ENCODE measurements at regions not wholly inside any gene's neighbourhood (a gene's known extent, or its start where the extent isn't known, plus 50 kb on each side); places are given as distances from the start of the nearest gene placed in this dataset.

DNA sequence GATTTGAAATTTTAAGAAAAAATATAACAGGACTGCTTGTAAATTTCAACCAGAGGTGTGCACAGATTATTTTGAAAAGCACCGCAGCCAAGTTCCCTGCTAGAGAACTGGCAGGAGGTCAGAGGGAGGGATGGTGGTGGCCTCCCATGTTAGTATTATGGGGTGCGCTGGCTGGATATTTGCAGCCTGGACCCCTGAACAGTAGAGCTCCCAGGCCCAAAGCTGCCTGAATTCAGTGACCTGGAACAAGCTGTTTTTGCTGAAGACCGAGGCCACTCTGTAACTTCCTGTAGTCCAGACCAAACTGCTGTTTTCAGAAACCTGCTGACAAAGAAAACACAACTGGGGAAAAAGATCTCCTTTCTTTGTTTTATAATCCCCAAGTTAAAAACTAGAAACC, 314.3 kb downstream of the TNS1 start:
- DNase-seq (ENCODE audit: low spot score), result no peak

DNA sequence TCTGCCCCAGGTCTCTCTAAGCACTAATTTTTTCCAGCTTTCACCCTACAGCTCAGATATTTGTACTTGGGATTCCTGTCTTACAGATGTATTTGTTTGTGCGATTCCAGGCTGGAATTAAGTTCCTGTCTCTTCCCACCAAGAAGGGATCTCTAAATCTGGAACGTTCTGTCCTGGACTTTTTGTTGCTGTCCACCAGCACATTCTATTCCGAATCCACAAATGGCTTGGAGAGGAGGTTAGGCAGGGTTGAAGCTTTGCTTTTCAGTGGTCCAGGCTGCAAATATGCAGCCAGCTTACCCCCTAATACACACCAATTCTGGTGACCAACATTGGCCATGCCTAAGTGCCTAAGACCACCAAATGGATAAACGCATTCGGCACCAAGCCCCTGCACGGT, 315.0 kb downstream of the TNS1 start:
- DNase-seq (ENCODE audit: low spot score), result no peak

DNA sequence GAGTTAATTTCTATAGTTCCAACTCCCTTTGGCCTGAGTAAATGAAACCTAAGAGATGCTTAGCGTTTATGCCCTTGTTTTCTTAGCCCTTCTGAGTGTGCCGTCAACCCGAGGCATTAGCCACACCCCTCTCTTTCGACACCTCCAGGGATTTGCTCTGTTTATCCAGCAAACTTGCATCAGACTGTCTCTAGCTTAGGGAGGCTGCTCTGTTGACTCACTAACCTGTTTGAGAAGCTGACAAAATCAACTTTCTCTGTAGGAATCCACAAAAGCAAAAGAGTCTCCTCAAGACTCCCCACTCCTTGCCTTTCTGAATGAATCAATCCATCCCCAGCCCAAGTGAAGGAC, 317.6 kb downstream of the TNS1 start:
- no peak for DNase-seq (ENCODE audit: low spot score)

DNA sequence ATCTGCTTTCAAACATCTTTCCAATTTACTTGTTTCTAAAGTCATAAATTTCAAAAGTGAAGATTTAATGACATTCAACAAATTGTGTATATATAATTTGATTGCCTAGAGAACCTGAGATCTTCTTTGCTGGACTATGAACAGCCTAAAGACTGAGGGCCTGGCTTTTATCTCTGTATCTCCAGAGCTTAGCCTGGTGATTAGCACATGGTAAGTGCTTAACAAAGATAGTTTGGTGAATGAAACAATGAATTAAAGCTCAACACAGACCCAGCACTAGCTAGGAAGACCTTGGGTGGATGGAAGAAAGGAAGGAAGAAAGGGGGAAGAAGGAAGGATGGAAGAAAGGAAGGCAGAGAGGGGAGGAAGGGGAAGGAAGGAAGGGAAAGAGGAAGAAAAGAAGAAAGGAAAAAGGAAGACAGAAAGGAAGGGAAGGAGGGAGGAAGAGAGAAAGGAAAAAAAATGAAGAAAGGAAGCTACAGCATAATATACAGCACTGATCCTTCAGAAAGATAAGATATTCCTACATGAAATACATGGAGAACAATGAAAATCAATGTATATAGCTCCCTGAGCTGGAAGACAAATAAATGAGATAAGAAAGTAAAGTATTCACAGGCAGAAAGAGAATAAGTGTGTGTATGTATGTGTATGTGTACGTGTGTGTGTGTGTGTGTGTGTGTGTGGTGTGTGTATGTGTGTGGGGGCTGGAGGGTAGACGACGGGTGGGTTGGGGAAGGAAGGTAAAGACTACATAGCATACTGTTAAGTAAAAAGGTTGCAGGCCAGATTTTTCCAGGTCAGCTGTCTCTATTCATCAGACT, 318.2 kb downstream of the TNS1 start:
- DNase-seq (ENCODE audit: low spot score), result no peak

DNA sequence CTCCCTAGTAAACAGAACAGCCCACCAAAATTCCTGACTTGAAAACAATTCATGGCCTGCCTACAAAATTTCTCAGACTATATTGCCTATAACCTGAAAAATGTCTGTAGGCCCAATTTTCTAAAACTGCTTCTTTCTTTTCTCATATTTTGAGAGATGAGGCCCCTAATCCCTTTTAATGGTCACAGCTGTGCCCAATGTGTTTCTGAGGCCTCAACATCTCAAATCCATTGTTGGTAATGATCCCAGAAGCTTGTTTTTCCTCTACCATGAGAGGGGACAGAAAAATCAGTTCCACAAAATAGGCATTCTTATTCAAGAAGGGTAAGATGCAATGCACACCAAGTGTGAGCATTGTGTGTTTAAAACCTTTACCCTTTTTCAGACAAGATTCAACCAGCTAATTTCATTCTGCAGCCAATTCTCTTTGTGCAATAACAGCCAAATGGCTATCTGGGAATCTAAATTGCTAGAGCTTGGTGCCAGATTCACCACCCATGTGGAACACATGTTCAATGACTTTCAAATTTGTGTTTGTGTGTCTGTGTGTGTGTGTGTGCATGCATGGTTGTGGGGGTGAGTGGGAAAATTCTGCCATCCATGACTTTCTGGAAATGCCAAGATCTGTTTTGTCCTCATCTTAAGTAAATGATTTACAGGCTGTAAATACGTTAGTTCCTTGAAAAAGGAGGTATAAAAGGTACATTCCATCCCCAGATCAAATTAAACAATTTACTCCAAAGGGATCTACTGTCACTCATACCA, 319.5 kb downstream of the TNS1 start:
- DNase-seq (ENCODE audit: low spot score), result no peak

DNA sequence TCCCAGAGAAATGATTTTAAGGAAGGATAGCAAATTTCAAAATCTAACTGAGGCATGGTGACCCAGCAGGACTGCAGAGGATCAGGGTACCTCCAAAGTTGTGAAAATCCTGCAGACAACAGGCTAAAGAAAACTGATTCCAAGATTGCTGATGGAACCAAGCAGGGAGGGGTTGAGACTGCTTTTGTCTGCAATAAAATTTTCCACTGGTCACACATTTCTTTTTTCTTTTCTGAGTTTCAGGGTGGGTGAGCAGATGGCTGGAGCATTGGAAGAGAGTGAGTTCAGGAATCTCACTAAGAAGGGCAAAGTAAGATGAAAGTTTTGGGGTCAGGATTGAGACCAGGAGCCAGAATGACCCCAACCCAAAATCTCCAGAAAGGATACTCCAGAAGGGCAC, 321.0 kb downstream of the TNS1 start:
- DNase-seq (ENCODE audit: low spot score), result no peak

DNA sequence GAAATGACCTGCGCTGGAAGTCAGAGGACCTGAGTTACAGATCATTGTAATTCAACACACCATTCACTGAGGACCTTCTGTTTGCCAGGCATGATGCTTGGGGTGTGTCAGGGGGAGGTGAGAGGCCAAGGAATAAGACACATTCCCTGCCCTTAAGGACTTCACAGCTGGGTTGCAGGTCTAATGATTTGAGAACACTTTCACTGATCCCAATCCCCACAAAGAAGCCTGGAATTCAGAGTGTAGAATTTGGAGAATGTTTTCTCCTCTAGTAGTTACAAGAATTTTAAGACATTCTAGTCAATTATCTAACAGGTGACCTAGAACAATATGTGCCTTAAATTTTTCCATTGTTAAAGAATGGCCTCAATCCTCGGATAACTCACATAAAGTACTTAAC, 322.4 kb downstream of the TNS1 start:
- no peak for DNase-seq (ENCODE audit: low spot score)

DNA sequence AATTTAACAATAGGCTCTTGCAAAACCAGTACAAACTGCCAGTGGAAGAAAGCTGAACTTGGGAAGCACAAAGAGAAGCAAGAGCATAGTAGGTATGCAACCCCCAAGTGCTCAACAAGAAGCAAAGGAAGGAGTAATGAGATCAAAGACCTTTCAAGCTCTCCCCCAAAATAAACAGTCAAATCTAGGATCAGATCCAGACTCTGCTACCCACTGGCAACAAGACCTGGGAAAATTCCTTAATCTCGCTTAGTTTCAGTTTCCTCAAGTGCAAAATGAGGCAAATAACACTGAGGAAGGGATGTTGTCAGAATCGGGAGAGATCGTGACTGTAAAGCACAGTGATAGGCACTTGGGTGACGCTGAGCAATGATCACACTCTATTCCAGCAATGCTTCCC, 329.2 kb downstream of the TNS1 start:
- no peak for DNase-seq (ENCODE audit: low spot score)

DNA sequence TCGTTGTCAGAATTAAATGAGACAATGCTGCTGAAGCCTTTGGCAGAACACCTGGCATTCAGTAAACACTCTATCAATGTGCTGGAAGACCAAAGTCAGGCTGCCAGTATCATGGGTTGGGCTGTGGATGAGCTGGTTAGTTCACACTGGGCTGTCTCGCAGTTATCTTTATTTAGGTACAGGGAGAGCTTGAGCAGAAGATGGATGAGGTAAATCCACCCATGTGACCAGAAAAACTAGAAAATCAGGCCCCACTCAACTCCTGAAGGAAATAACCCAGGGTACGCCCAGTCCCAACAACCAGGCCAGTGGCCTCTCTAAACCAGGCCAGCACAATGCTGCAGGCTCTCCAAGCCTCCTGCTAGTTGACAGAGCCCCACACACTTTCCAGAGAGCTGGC, 330.3 kb downstream of the TNS1 start:
- DNase-seq (ENCODE audit: low spot score), result no peak

DNA sequence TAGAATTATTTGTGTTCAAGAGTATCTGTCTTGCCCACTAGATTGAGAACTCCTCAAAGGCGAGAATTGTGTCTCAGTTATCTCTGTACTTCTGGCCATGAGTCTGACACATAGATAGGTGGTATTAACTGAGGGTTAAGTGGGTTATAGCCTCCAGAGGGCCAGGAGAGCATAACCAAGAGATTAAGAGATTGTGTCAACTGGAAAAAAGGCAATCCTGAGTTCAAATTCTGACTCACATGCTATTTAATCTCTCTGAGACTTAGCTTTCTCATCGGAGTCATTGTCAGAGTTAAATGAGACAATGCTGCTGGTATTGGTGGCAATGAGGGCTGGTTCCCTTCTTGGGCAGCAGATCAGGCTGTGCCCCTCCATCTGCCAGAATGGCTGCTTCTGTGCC, 330.9 kb downstream of the TNS1 start:
- no peak for DNase-seq (ENCODE audit: low spot score)

DNA sequence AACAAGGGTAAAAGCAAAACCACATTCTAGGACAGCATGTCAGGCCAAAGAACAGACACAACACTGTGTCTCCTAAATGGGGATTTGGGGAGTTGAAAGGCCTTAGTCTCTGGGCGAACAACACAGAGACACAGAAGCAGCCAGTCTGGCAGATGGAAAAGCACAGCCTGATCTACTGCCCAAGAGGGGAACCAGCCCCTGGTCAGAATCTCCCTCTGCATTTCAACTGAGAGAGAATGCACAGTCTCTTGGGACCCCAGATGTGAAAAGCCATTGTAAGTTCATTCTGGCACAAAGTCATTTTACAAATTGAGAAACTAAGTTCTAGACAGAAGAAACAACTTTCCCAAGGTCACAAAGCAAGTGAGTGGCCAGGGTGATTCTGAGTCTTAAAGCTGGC, 331.7 kb downstream of the TNS1 start:
- DNase-seq (ENCODE audit: low spot score), result no peak

DNA sequence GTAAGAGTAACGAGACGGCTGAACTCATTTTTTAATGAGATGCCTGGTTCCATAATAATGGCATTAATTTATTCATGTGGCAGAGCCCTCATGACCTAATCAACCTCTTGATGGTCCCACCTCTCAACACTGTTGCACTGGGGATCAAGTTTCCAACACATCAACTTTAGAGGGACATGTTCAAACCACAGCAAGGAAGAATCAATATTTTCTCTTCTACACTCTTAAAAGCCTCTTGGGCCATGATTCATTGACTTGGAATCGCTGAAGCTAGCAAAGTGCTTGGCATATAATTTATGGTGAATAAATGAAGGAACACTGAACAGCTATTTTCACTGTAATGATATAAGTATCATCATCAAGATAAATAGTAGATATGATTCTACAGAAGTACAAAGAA, 333.0 kb downstream of the TNS1 start:
- no peak for DNase-seq (ENCODE audit: low spot score)

DNA sequence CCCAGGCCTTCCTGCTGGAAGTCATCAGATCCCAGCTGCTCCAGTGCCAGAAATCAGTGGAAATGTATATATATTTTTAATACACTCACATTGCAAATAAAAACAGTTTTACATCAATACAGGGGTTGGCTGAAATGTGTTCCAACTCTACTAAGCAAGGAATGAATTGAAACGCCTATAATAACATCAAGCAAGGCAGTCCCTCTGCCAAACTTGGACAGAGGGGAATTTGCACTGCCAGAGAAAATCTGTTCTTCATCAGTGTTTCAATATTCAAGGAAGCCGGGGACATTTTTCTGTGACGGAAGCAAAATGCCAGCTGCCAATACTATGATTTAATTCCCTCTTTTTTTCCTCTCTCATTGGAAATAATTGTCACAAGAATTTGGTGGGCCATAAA, 335.3 kb downstream of the TNS1 start:
- no peak for DNase-seq (ENCODE audit: low spot score)

DNA sequence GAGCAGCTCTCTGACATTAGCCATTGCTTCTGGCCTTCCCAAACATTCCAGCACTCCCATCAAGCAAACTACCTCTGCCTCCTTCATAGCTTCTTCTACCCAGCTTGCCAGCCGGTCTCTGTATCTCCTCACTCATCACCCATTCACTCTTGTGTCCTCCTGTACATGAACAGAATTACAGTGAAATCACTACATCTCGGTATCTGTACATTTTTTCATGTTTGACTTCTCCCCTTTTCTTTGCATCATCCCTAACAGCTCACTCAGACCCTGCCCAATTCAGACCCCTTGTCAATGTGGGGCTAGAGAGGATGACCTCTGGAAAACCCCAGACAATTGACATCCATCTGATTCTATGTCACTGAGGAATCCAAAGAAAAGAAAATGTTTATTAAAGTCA, 335.8 kb downstream of the TNS1 start:
- DNase-seq (ENCODE audit: low spot score), result no peak

DNA sequence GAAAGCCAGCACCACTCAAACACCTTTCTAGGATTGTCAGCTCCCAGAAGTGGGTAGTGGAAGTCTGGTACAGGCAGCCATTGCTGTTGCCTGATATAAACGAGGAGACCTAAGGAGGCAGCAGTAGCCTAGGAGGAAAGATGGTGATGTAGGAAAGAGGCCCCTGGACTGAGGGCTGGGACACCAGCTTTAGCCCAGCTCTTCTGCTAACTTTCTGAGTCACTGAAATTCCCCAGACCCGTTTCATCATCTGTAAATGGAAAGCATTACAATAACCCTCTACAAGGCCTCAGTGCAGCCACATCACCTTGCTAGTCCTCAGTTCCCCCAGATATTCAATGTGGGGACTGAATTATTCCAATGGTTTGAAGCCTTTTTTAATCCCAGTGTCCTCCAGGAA, 336.5 kb downstream of the TNS1 start:
- no peak for DNase-seq (ENCODE audit: low spot score)

DNA sequence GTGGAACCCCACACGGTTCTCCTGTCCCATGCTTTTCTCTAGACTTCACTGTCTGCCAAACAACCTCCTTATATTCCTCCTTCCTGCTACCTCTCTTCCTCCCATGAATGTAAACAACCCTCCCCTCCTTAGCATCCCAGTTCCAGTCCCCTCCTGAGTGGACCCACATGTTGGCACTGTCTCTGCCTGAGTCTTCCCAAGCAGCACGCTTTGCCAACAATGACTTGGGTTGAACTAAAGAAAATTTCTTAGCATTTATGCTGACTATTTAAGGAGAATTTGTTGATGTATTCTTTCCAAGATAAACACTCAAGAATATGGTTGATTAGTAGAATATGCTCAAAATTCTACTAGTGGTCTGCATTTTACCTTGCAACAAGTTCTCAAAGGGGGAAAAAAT, 338.0 kb downstream of the TNS1 start:
- DNase-seq (ENCODE audit: low spot score), result no peak

DNA sequence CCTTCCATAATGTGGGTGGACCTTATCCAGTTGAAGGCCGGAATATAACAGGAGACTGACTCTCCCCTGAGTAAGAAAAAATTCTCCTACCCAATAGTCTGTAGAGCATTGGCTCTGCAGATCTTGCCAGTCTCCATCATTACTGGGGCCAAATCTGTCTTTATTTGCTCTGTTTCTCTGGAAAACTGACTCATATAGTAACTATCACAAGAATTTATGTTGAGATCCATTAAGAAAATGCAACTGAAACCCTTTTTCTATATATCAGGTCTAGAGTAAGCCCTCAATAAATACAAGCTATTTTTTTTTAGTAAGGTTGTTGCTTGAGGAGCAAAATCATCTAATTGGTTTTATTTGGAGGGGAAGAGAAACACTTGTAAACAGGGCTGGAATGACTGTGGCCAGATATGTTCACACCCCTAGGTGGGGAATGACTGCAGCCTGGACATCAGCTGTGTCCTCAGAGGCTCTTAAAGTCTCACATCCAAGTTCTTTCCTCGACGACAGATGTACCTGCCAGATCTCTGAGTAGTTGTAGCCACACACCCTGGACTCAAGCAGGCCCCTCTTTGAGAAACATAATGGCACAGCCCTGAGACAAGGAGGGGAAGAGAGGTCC, 339.7 kb downstream of the TNS1 start:
- DNase-seq (ENCODE audit: low spot score), result no peak

DNA sequence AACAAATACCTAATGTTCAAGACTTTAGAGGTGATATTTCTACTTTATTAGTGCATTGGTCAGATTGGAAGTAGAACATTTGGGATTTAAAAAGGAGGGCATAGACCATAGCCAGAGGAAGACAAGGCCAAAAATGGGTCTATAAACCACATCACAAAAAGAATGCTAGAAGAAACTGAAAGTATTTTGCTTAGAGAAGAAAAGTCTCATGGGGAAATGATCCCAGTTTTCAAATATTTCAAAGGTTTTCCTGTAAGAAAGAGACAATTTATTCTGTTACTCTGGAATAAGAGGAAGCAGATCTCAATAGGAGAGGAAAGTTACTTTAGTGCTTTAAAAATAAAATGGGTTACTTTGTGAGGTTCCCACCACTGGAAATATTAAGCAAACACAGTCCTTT, 341.4 kb downstream of the TNS1 start:
- no peak for DNase-seq (ENCODE audit: low spot score)

DNA sequence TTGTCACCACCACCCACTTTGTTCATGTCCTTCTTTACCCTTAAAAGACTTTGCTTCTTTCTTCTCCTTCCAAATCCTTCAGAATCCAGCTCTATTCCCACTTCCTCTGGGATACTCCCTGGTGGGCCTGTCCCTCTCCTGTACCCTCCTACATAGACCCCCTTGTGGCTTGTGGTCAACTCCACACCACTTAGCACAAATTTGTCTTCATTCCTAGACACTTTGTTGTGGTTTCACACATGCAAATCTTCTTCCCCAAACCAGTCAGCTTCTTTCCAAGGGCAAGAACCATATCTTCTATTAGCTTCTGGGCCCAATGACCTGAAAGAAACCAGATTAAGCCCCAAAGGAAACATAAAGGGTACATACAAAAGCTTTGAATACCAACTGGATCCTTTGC, 342.4 kb downstream of the TNS1 start:
- no peak for DNase-seq (ENCODE audit: low spot score)

DNA sequence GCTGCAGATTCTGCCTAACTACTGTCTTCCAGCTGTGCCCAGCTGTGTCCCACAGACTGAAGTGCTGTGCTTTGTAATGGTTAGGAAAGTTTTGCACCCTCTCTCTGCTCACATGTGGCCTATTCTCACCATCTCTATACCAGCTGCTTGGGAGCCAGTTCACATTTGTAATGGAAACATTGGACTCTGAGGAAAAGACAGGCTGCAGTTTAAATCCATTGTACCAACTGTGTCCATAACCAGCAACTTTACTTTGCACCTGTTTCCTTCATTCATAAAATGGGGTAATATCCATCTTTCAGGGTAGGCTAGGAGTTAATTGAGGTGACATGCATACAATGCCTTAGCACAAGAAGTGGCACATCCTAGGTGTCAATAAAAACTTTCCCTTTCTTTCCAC, 344.0 kb downstream of the TNS1 start:
- no peak for DNase-seq (ENCODE audit: low spot score)

DNA sequence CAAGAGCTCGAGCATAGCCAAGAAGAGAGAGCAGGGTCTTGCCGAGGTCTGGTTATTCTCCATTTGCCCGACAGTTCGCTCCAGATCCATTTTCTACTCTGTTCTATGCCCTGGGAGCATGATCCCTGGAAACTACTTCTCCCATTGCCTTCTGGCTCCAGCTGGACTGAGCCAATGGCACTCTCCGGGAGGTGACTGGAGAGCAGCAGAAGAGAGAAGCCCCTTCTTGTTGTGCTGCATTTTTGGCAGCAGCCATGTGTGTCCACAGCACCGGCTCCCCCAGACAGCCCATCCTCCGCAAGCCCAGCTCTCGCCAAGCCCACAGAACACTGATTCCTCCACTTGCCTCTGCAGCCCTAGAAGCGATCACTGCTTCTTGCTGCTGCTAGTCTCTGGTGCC, 345.5 kb downstream of the TNS1 start:
- no peak for DNase-seq (ENCODE audit: low spot score)

DNA sequence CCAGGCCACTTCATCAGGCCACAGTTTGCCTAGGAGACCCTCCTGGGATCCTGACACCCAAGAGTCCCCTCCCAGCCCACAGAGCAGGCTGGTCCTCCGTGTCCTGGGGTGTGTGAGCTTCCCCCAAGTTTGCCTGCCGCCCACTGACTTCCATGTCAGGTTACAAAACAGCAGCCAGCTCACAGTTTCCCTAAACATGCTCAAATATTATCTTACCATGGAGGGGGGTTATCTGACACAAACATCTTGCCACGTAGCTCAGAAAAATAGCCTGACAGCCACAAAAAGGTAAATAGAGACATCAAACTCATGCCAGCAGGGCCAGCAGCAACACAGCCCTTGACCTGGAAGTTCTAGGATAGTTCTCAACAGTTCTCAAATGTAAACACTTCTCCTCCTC, 346.5 kb downstream of the TNS1 start:
- DNase-seq (ENCODE audit: low spot score), result no peak

DNA sequence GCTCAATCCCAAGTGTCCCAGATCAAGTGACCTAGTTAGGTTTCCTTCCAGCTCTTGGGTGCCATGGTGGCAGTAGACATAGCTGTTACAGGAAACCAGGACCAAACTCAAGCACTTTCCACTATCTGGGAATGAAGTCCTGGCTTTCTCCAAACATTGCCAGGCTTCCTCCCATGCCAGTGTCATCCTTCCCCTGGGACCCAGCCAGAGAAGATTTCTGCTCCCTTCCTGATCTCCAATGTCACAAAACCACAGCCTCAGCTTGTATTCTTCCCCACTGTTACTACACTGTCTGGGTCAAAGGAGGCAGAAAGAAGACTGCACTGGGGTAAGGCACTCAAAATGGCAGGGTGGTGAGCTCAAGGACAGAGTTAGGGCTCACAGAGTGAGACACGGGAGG, 347.1 kb downstream of the TNS1 start:
- DNase-seq (ENCODE audit: low spot score), result no peak

DNA sequence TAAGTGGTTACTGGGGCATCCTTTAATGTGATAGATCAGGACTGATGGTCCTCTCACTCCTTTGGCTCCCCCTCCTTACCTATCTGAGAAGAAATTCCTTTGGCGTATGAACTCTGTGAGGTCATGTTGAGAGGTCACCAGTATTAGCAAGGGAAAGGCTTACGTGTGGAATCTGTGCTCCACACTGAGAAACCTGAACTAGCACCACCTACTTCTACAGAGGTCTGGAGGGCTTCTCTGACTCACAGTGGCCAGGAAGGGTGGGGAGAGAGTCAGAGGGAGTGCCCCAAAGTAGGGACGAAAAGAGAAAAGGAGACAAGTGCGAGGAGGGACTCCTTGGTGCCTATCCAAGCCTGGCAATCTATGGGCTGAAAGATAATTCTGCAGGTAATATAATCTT, 348.6 kb downstream of the TNS1 start:
- no peak for DNase-seq (ENCODE audit: low spot score)

Measured in kidney capillary endothelial cell (primary cell).